T-helper 2 cell treated with Interferon-gamma antibody and Interleukin-4, amounts not matched to agents 5 μg/mL and 100 μg/mL, for 36 hours (primary cell): ENCODE measurements at regions not wholly inside any gene's neighbourhood (a gene's known extent, or its start where the extent isn't known, plus 50 kb on each side); places are given as distances from the start of the nearest gene placed in this dataset.
"Not testable (repeated sequence)": the region's sequence is repeated elsewhere in the genome, so short reads cannot be mapped to it uniquely, and the experiment has no call there.

Source experiments
- DNase-seq: peaks from one replicate; pipeline ENCODE4 v3.0.0; 2021; ENCODE audit warnings: low spot score
- H3K27ac Mint-ChIP-seq: one replicate; pipeline ENCODE4 v1.8.0; 2021; ENCODE audit warnings: mild to moderate bottlenecking, mixed read lengths
- H3K27me3 Mint-ChIP-seq: one replicate; pipeline ENCODE4 v1.8.0; 2021; ENCODE audit warnings: low read depth, mixed read lengths
- H3K36me3 Mint-ChIP-seq: one replicate; pipeline ENCODE4 v1.8.0; 2021; ENCODE audit warnings: low read depth, mixed read lengths
- H3K4me1 Mint-ChIP-seq: one replicate; pipeline ENCODE4 v1.8.0; 2021; ENCODE audit warnings: low read depth, mixed read lengths
- H3K4me3 Mint-ChIP-seq: one replicate; pipeline ENCODE4 v1.8.0; 2022; ENCODE audit warnings: mild to moderate bottlenecking, moderate library complexity, mixed read lengths
- H3K9me3 Mint-ChIP-seq: one replicate; pipeline ENCODE4 v1.8.0; 2021; ENCODE audit warnings: mixed read lengths

DNA sequence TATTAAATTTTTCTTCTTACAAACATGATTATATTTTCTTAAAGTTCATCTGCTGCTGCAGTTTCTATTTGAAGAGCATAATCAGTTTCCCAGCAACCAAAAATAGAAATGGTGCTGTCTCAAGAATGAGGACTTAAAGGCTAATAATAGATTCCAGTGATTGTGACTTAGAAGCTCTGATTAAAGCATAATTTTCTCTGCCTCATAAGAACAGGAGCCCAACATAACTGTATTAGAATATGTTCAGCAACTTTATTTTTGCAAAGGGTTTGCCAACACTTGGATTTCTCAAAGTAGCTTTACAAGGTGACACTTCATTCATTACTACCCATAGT lies 227.9 kb downstream of the SPATA31A1 start:
- H3K36me3 Mint-ChIP-seq, H3K4me1 Mint-ChIP-seq, H3K4me3 Mint-ChIP-seq: not testable (repeated sequence)

DNA sequence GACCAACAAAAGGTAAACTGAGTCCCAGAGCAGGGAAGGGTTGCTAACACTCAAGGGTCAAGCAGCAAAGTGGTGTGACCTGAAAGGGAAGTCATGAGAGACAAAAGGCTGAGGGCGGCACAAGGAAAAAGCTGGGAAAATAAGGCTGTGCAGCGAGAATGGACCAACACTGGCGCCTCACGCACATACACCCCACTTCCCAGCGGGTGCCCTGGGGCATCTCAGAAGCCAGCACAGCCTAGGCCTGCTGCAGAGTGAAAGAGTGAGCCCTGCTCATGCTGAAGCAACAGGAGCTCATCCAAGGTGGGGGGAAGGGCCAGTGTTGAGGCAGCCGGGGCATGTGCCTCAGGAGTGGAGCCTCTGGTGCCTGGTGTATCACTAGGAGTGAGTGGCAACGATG lies 229.8 kb downstream of the SPATA31A1 start:
- not testable (repeated sequence) for H3K27me3 Mint-ChIP-seq, H3K4me3 Mint-ChIP-seq, H3K27ac Mint-ChIP-seq, DNase-seq, H3K4me1 Mint-ChIP-seq, H3K9me3 Mint-ChIP-seq, H3K36me3 Mint-ChIP-seq

More for the DNA sequence above, 227.9 kb downstream of the SPATA31A1 start:
- H3K27ac Mint-ChIP-seq, DNase-seq, H3K9me3 Mint-ChIP-seq, H3K27me3 Mint-ChIP-seq: not testable (repeated sequence)

DNA sequence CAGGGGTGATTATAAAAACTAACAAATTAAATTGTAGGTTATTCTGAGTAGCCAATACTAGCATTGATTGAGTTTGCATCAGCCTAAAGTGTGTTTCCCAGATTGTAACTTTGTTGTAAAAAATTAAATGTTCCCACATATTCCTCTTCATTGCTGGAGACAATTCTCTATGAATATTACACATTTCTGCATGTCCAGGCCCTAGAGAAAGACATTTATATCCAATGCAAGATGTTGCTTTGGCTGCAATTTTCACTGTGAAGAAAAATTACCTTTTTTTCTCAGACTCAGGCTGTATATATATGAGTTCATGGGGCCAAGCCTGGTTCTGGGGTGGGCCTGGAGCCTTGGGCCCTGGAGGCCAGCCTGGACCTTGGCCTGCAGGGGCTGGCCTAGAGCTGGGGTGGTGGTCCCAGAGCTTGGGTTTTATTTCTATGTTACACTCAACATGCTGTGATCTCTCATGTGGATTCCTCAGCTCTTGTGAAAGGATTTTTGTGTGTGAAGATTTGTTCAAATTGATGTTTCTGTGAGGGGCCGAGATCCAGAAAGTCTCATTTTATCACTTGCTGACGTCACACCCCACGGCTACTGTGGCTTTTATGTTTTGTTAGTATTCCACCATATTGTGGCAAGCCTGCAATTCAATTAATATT lies 232.5 kb downstream of the SPATA31A1 start:
- no peaks in the 10 kb centered on the region for H3K36me3 Mint-ChIP-seq
- H3K27me3 Mint-ChIP-seq: no peaks in the 10 kb centered on the region
- H3K9me3 Mint-ChIP-seq: no peaks in the 10 kb centered on the region
- H3K27ac Mint-ChIP-seq: no peak overlapping the region
- no peak for DNase-seq
- H3K4me3 Mint-ChIP-seq: no peak overlapping the region
- no peaks in the 10 kb centered on the region for H3K4me1 Mint-ChIP-seq

DNA sequence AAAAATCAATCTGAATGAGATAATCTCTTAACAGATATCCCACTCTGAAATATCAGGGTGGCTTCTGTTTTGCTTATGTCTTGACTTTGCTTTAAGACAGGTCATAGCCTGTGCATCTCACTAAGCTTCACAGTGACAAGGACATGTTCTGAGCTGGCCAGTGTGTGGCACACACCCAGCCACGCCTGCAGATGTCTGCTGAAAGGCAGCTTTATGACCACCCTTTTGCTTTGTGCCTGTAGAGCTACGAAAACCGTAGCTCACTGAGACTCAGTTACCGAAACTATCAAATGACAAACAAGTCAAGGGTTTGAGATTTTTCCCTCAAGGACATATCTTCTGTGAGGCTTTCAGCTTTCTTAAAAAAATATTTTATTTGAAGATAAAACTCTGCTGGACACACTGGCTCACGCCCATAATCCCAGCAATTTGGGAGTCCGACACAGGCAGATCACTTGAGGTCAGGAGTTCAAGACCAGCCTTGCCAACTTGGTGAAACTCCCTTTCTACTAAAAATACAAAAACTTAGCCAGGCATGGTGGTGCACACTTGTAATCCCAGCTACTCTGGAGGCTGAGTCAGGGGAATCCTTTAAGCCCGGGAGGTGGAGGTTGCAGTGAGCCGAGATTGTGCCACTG lies 233.2 kb downstream of the SPATA31A1 start:
- Mint-ChIP-seq H3K36me3 (no peaks in the 10 kb centered on the region), H3K27ac (no peak overlapping the region), H3K9me3 (no peaks in the 10 kb centered on the region), H3K27me3 (no peaks in the 10 kb centered on the region), H3K4me3 (no peak overlapping the region), H3K4me1 (no peaks in the 10 kb centered on the region)
- DNase-seq: no peak

DNA sequence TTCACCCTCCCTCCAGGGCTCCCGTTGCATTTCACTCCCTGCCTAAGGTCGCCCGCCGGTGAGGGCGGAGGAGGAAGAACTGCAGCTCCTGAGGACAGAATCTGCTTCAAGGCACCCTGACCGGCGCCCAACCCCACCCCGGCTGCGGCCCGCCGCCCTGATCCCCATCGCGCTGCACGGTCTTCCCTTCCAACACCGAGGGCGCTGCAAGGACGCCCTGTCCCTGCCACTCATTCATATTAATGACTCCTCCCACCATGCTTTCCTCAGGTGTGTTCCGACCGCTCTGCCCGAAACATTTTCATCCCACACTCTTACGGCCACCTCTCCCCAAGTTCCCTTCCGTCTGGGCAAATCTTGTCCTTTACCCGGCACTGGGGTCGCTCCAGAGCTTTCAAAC lies 248.6 kb downstream of the SPATA31A1 start:
- not testable (repeated sequence) for H3K36me3 Mint-ChIP-seq, DNase-seq, H3K4me3 Mint-ChIP-seq, H3K27me3 Mint-ChIP-seq, H3K27ac Mint-ChIP-seq, H3K4me1 Mint-ChIP-seq, H3K9me3 Mint-ChIP-seq

DNA sequence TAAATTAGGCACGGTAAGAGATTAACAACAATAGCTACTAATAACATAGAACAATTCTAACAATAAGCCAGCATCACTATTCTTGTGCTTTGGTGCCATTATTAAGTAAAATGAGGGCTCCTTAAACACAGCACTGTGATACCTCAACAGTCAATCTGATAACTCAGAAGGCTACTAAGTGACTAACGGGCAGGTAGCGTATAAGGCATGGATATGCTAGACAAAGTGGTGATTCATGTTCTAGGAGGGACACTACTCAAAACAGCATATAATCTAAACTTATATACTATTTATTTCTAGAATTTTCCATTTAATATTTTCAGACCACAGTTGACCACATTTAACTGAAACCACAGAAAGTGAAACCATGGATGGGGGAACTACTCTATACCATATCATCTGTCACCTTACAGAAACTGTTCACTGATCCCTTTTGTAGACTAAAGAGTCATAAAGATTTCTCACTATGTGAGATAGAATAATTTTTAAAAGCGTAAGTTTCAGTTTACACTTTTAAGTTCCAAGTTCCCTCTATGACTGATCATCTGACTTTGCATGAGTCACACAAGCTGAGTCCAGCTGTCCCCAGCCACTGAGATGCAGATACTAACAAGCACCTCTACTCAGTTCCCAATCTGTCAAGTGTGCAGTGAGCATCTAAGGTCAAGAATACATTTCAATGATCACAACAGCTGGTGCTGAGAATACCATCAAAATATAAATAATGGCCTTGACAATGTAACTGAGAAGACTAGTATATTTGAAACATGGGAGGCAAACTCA lies 256.2 kb downstream of the SPATA31A1 start:
- not testable (repeated sequence) for H3K9me3 Mint-ChIP-seq, H3K27me3 Mint-ChIP-seq, H3K4me1 Mint-ChIP-seq, H3K4me3 Mint-ChIP-seq, H3K27ac Mint-ChIP-seq, H3K36me3 Mint-ChIP-seq, DNase-seq

DNA sequence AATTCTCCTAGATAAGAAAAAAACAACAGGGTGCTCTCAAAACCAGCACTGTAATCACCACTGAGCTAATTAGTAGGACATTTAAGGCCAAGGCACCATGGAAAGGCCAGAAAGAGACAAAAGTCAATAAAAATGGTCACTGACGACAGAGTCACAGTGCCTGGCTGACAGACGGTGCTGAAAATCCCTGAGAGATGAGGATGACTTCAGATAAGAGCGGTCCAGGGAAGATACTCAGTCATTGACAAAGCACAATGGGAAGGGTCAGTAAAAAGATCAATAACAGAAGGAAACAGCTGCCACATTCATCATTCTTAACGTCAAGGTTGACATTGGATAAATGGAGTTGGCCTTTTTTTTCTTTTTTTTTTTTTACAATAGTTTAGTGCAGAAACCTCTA lies 261.0 kb downstream of the SPATA31A1 start:
- H3K27ac Mint-ChIP-seq, DNase-seq, H3K27me3 Mint-ChIP-seq, H3K36me3 Mint-ChIP-seq, H3K9me3 Mint-ChIP-seq, H3K4me3 Mint-ChIP-seq, H3K4me1 Mint-ChIP-seq: not testable (repeated sequence)

DNA sequence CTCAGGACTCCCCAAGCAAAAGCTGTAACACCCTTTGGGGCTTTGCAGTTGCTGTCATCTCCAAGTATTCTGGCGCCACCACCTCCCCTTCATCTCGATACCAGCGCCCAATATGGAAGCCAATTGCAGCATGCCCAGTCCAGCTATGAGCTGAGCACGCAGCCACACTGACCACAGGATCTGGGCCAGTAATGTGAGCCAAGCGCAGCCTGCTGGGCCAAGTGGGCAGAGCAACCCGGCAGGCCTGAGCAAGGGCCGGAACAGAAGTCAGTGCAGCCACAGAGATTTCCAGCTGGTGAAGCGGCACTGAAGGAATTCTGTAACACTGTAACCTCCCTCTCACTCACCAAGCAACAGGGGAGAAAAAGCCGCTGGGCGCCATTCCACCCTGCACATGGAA lies 268.6 kb downstream of the SPATA31A1 start:
- DNase-seq, H3K27me3 Mint-ChIP-seq, H3K27ac Mint-ChIP-seq, H3K4me1 Mint-ChIP-seq, H3K4me3 Mint-ChIP-seq, H3K9me3 Mint-ChIP-seq, H3K36me3 Mint-ChIP-seq: not testable (repeated sequence)

DNA sequence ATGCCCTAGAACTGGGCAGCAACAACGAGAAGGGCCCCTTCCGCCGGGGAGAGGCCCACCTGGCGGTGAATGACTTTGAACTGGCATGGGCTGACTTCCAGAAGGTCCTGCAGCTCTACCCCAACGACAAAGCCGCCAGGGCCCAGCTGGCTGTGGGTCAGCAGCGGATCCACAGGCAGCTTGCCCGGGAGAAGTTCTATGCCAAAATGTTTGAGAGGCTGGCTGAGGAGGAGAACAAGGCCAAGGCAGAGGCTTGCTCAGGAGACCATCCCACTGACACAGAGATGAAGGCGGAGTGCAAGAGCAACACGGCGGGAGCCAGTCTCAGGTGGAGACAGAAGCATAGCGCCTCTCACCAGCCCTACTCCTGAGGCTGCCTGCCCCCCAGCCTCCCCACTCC lies 276.6 kb downstream of the SPATA31A1 start:
- not testable (repeated sequence) for H3K4me1 Mint-ChIP-seq, H3K4me3 Mint-ChIP-seq, H3K27me3 Mint-ChIP-seq, DNase-seq, H3K27ac Mint-ChIP-seq, H3K36me3 Mint-ChIP-seq, H3K9me3 Mint-ChIP-seq

DNA sequence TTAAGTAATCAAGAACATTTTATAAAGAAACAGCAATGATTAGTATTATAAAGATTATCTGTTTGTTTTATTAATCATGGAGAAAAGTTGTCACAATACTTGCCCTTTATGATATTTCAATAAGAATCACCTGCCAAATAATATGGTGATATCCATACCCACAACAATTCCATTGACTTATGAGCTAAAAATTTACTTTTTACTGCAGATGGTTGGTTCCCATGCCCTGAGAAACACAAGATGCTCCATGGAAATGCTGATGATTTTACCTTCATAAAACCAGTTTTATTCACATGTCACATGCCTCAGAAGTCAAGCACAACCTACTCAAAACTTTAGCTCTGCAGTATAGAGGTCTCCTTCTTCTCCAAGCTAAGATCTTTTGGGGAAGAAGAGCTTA lies 293.6 kb downstream of the SPATA31A1 start:
- H3K4me1 Mint-ChIP-seq, H3K27me3 Mint-ChIP-seq, H3K4me3 Mint-ChIP-seq, DNase-seq, H3K36me3 Mint-ChIP-seq, H3K9me3 Mint-ChIP-seq, H3K27ac Mint-ChIP-seq: not testable (repeated sequence)

DNA sequence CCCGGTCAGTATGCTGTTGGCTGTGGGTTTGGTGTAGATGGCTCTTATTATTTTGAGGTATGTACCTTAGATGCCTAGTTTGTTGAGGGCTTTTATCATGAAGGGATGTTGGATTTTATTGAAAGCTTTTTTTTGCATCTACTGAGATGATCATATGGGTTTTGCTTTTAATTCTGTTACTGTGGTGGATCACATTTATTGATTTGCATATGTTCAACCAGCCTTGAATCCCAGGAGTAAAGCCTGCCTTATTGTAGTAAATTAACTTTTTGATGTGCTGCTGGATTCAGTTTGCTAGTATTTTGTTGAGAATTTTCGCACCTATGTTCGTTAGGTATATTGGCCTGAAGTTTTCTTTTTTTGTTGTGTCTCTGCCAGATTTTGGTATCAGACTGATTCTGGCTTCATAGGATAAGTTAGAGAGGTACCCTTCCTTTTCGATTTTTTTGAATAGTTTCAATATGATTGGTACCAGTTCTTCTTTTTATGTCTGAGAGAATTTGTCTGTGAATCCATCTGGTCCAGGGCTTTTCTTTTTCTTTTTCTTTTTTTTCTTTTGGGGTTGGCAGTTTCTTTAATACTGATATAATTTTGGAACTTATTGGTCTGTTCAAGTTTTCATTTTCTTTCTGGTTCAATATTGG lies 301.6 kb downstream of the SPATA31A1 start:
- not testable (repeated sequence) for H3K36me3 Mint-ChIP-seq, H3K27me3 Mint-ChIP-seq, H3K9me3 Mint-ChIP-seq, H3K27ac Mint-ChIP-seq, DNase-seq, H3K4me3 Mint-ChIP-seq, H3K4me1 Mint-ChIP-seq

DNA sequence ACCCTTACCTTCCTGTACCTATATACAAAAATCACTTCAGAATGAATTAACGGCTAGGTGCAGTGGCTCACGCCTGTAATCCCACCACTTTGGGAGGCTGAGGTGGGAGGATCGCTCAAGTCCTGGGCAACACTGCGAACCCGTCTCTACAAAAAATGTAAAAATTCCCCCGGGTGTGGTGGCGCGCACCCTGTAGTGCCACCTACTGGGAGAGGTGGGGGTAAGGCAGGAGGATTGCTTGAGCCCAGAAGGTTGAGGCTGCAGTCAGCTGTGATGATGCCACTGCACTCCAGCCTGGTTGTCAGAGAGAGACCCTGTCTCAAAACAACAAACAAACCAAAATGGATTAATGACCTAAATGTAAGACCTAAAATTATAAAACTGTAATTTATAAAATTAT lies 307.6 kb downstream of the SPATA31A1 start:
- H3K36me3 Mint-ChIP-seq, H3K27ac Mint-ChIP-seq, H3K27me3 Mint-ChIP-seq, H3K4me1 Mint-ChIP-seq, H3K9me3 Mint-ChIP-seq, H3K4me3 Mint-ChIP-seq, DNase-seq: not testable (repeated sequence)

DNA sequence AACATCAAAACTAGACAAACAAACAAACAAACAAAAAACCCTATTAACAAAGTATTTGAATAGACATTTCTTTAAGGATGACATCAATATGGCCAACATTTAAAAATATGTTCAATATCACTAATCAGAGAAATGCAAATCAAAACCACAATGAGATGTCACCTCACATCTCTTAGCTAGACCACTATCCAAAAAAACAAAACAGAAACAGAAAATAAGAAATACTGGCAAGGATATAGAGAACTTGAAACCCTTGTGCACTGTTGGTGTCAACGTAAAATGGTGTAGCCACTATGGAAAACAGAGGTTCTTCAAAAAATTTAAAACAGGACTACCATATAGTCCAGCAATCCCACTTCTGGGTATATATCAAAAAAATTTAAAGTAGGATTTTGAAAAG lies 308.2 kb downstream of the SPATA31A1 start:
- DNase-seq, H3K27ac Mint-ChIP-seq, H3K9me3 Mint-ChIP-seq, H3K27me3 Mint-ChIP-seq, H3K4me3 Mint-ChIP-seq, H3K4me1 Mint-ChIP-seq, H3K36me3 Mint-ChIP-seq: not testable (repeated sequence)

DNA sequence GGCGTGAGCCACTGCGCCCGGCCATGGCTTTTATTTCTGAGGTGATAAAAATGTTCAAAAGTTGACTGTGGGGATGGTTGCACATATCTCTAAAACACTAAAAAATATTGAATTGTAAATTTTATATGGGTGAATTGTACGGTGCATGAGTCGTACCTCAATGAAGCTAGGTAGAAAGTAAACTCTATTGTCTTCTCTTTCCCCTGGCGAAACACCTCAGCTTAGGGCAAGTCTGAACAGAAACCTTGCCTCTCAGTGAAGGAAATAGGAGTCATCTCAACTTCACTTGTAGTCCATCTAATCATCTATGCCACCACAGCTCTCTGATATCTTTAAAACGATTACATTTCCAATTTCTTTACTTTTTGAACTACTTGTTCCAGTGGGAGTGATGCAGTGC lies 309.6 kb downstream of the SPATA31A1 start:
- not testable (repeated sequence) for H3K4me3 Mint-ChIP-seq, H3K9me3 Mint-ChIP-seq

More for the DNA sequence above, 309.6 kb downstream of the SPATA31A1 start:
- DNase-seq, H3K36me3 Mint-ChIP-seq, H3K4me1 Mint-ChIP-seq, H3K27me3 Mint-ChIP-seq, H3K27ac Mint-ChIP-seq: not testable (repeated sequence)
